Esophagus squamous epithelium (tissue), 4 donors: ENCODE measurements at regions not wholly inside any gene's neighbourhood (a gene's known extent, or its start where the extent isn't known, plus 50 kb on each side); places are given as distances from the start of the nearest gene placed in this dataset.

Experiments used
- POLR2A ChIP-seq, 4 donors: fragments of 450-650 bp; IDR thresholded peaks; one replicate each; pipeline ENCODE4 v1.6.1; 2017; ENCODE audit warnings: antibody characterized with exemption in 4 of 4, mild to moderate bottlenecking in 4 of 4, moderate library complexity in 3 of 4
- TF ChIP-seq, protein P1 (sequence below), 6 experiments: fragments of 450-650 bp in 4 of 6; fragments of 200-600 bp in 2 of 6; sonication (generic) in 2 of 6; IDR thresholded peaks; one replicate each; pipeline ENCODE4 v1.5.1; 2016 to 2019; ENCODE audit warnings: antibody characterized with exemption in 6 of 6, mild to moderate bottlenecking in 4 of 6, moderate library complexity in 4 of 6

DNA sequence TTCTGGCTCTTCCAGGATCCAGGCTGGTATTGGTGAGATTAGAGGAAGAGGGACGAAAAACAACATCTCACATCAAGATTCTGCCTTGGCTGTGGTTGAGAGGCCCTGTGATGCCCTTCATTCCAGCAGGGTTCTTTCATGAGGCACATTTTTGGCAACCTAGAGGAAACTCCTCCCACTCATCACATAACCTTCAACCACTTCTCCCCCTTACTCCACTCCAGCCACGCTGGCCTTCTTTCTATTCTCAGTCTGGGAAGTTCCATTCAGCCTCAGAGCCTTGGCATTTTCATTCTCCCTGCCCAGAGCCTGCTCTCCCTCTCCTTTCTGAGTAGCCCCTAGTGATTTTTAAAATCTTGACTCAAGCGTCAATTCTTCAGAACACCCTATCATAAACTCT lies 337.5 kb downstream of the ZSWIM6 start:
- TF ChIP-seq, protein P1, sequence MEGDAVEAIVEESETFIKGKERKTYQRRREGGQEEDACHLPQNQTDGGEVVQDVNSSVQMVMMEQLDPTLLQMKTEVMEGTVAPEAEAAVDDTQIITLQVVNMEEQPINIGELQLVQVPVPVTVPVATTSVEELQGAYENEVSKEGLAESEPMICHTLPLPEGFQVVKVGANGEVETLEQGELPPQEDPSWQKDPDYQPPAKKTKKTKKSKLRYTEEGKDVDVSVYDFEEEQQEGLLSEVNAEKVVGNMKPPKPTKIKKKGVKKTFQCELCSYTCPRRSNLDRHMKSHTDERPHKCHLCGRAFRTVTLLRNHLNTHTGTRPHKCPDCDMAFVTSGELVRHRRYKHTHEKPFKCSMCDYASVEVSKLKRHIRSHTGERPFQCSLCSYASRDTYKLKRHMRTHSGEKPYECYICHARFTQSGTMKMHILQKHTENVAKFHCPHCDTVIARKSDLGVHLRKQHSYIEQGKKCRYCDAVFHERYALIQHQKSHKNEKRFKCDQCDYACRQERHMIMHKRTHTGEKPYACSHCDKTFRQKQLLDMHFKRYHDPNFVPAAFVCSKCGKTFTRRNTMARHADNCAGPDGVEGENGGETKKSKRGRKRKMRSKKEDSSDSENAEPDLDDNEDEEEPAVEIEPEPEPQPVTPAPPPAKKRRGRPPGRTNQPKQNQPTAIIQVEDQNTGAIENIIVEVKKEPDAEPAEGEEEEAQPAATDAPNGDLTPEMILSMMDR (IDR thresholded peaks at IDR 0.05): no peak
- no peak for TF ChIP-seq POLR2A (IDR thresholded peaks at IDR 0.05)
